Muscle layer of duodenum (tissue), 2 donors: ENCODE measurements at regions not wholly inside any gene's neighbourhood (a gene's known extent, or its start where the extent isn't known, plus 50 kb on each side); places are given as distances from the start of the nearest gene placed in this dataset.
"Not testable (repeated sequence)": the region's sequence is repeated elsewhere in the genome, so short reads cannot be mapped to it uniquely, and the experiment has no call there.

Source experiments
- H3K27ac ChIP-seq: one replicate; pipeline ENCODE4 v1.7.0; 2013; ENCODE audit warnings: mild to moderate bottlenecking, low read length
- H3K27me3 ChIP-seq: one replicate; pipeline ENCODE4 v1.7.0; 2013; ENCODE audit warnings: low read depth, mild to moderate bottlenecking, control low read depth, low read length
- H3K36me3 ChIP-seq, 2 donors: one replicate each; pipeline ENCODE4 v1.7.0; 2013; ENCODE audit warnings: low read length in 2 of 2, control low read depth in 1 of 2, mild to moderate bottlenecking in 1 of 2; ENCODE audit not compliant: insufficient read depth in 2 of 2, control insufficient read depth in 1 of 2
- H3K4me1 ChIP-seq, 2 donors: one replicate each; pipeline ENCODE4 v1.7.0; 2013; ENCODE audit warnings: low read length in 2 of 2, mild to moderate bottlenecking in 2 of 2, control low read depth in 1 of 2, moderate library complexity in 1 of 2; ENCODE audit not compliant: insufficient read depth in 2 of 2, control insufficient read depth in 1 of 2
- H3K4me3 ChIP-seq, 2 donors: one replicate each; pipeline ENCODE4 v1.7.0; 2013; ENCODE audit warnings: low read length in 2 of 2, low read depth in 1 of 2, mild to moderate bottlenecking in 1 of 2
- H3K9me3 ChIP-seq, 2 donors: one replicate each; pipeline ENCODE4 v1.7.0; 2013; ENCODE audit warnings: low read length in 2 of 2, control low read depth in 1 of 2, mild to moderate bottlenecking in 1 of 2; ENCODE audit not compliant: control insufficient read depth in 1 of 2
- donor health status: healthy.

GRCh38 chr16:29258946-29259634 is 147.4 kb downstream of the NPIPB11 start:
- H3K4me1 ChIP-seq, H3K36me3 ChIP-seq, H3K9me3 ChIP-seq, H3K27me3 ChIP-seq, H3K4me3 ChIP-seq, H3K27ac ChIP-seq: not testable (repeated sequence)

GRCh38 chr16:29257419-29258336 is 148.8 kb downstream of the NPIPB11 start:
- H3K9me3 ChIP-seq, H3K27me3 ChIP-seq, H3K27ac ChIP-seq, H3K36me3 ChIP-seq, H3K4me3 ChIP-seq, H3K4me1 ChIP-seq: not testable (repeated sequence)

- Histone ChIP-seq H3K36me3 (no peaks in the 10 kb centered on the region), H3K27me3 (no peaks in the 10 kb centered on the region), H3K4me1 (no peaks in the 10 kb centered on the region), H3K27ac (no peak overlapping the region), H3K4me3 (no peak overlapping the region), H3K9me3 (no peaks in the 10 kb centered on the region)
Observed at GRCh38 chr16:29256501-29256981, 150.0 kb downstream of the NPIPB11 start.

- H3K4me1 ChIP-seq, H3K4me3 ChIP-seq, H3K27me3 ChIP-seq, H3K27ac ChIP-seq, H3K36me3 ChIP-seq, H3K9me3 ChIP-seq: not testable (repeated sequence)
Observed at GRCh38 chr16:29255957-29256356, 150.6 kb downstream of the NPIPB11 start.

GRCh38 chr16:29255496-29255796 is 151.1 kb downstream of the NPIPB11 start:
- H3K27me3 ChIP-seq, H3K27ac ChIP-seq, H3K36me3 ChIP-seq, H3K9me3 ChIP-seq, H3K4me3 ChIP-seq, H3K4me1 ChIP-seq: not testable (repeated sequence)

GRCh38 chr16:29254676-29255495 is 151.6 kb downstream of the NPIPB11 start:
- Histone ChIP-seq H3K27ac (no peak overlapping the region), H3K4me1 (no peaks in the 10 kb centered on the region), H3K4me3 (no peak overlapping the region), H3K27me3 (no peaks in the 10 kb centered on the region), H3K9me3 (no peaks in the 10 kb centered on the region), H3K36me3 (no peaks in the 10 kb centered on the region)

GRCh38 chr16:29253716-29254590 is 152.6 kb downstream of the NPIPB11 start:
- H3K4me3 ChIP-seq, H3K36me3 ChIP-seq, H3K27me3 ChIP-seq, H3K27ac ChIP-seq, H3K9me3 ChIP-seq, H3K4me1 ChIP-seq: not testable (repeated sequence)

GRCh38 chr16:29253066-29253590 is 153.4 kb downstream of the NPIPB11 start:
- H3K4me1 ChIP-seq, H3K27me3 ChIP-seq, H3K4me3 ChIP-seq, H3K9me3 ChIP-seq, H3K27ac ChIP-seq, H3K36me3 ChIP-seq: not testable (repeated sequence)

- H3K9me3 ChIP-seq, H3K4me1 ChIP-seq, H3K27ac ChIP-seq, H3K36me3 ChIP-seq, H3K4me3 ChIP-seq, H3K27me3 ChIP-seq: not testable (repeated sequence)
Observed at GRCh38 chr16:29252311-29252710, 154.2 kb downstream of the NPIPB11 start.

- not testable (repeated sequence) for H3K36me3 ChIP-seq, H3K9me3 ChIP-seq, H3K4me1 ChIP-seq, H3K27me3 ChIP-seq, H3K4me3 ChIP-seq, H3K27ac ChIP-seq
Observed at GRCh38 chr16:29251571-29252011, 154.9 kb downstream of the NPIPB11 start.
